HG02973 (cell line): ENCODE measurements at regions not wholly inside any gene's neighbourhood (a gene's known extent, or its start where the extent isn't known, plus 50 kb on each side); places are given as distances from the start of the nearest gene placed in this dataset.

ENCODE experiments used
- ATAC-seq: cut with Tn5 transposase; IDR thresholded peaks from one replicate; pipeline ENCODE4 v1.9.1; 2021; ENCODE audit warnings: moderate library complexity; ENCODE audit not compliant: unreplicated experiment

DNA sequence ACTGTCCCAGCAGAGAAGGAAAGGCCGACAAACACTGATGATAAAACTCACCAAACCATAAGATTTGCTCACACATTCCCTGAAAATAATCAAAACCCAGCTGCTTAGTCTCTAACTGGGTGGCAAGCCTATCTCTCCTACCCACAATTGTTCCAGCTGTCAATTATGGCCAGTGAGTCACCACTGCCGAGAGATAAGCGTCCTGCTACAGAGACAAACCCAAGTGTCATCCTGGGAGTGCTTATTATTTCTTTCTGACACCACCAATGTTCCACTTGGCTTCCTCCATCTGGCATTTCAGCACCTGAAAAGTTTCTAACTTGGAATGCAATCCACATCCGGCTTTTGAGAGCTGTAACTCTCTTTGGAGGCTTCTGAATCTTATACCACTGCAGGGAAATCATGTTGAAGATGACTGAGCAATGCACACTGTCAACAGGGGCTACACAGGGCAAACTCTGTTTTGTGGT lies 51.5 kb upstream of the VAV3 start:
- no peak for ATAC-seq
